PFSK-1 (cell line): ENCODE measurements at regions not wholly inside any gene's neighbourhood (a gene's known extent, or its start where the extent isn't known, plus 50 kb on each side); places are given as distances from the start of the nearest gene placed in this dataset.

ENCODE experiments used
- FOXP2 ChIP-seq: optimal IDR thresholded peaks from 2 replicates; pipeline ENCODE3; 2011; ENCODE audit warnings: borderline replicate concordance, control low read depth, inconsistent platforms; ENCODE audit not compliant: insufficient read depth; ENCODE audit errors: extremely low read length, extremely low read depth
- POLR2AphosphoS5 ChIP-seq: IDR thresholded peaks from 2 replicates; pipeline ENCODE4 v1.6.1; 2012; ENCODE audit warnings: low read depth, mild to moderate bottlenecking, control low read depth, low read length, moderate library complexity
- SIN3A ChIP-seq: IDR thresholded peaks from 2 replicates; pipeline ENCODE4 v1.6.1; 2012; ENCODE audit warnings: mild to moderate bottlenecking, low read length, moderate library complexity, borderline replicate concordance; ENCODE audit not compliant: insufficient read depth
- TAF1 ChIP-seq: IDR thresholded peaks from 2 replicates; pipeline ENCODE4 v1.6.1; 2012; ENCODE audit warnings: low read length, control low read depth, borderline replicate concordance; ENCODE audit not compliant: insufficient read depth
- TF ChIP-seq, protein P1 (sequence below), 2 experiments: IDR thresholded peaks; 2 replicates each; pipeline versions ENCODE4 v1.6.1 to v1.8.0; 2011 to 2012; ENCODE audit warnings: low read depth in 2 of 2, low read length in 2 of 2, control low read depth in 1 of 2, inconsistent platforms in 1 of 2, mild to moderate bottlenecking in 1 of 2, moderate library complexity in 1 of 2; ENCODE audit not compliant: insufficient read depth in 1 of 2

DNA sequence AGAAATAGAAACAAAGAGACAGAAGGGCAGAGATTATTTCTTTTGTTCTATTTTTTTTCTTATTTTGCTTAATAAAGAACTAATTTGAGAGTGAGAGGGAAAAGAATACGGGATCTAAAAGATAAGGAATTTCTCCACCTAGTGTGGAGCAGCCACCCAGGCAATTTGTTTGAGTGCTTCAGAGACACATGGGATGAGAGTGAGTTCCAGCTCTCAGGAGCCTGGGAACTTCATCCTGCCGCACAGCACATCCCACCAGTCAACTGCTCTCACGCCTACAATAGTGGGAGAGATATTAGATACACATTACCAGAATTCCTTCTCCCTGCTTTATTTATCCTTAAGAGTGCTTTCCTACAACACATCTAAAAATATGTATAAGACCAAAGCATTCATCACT is 946.4 kb downstream of the PDHA2 start:
- TF ChIP-seq FOXP2 (no peak), TAF1 (no peak), SIN3A (no peak), POLR2AphosphoS5 (no peak)
- TF ChIP-seq, protein P1, sequence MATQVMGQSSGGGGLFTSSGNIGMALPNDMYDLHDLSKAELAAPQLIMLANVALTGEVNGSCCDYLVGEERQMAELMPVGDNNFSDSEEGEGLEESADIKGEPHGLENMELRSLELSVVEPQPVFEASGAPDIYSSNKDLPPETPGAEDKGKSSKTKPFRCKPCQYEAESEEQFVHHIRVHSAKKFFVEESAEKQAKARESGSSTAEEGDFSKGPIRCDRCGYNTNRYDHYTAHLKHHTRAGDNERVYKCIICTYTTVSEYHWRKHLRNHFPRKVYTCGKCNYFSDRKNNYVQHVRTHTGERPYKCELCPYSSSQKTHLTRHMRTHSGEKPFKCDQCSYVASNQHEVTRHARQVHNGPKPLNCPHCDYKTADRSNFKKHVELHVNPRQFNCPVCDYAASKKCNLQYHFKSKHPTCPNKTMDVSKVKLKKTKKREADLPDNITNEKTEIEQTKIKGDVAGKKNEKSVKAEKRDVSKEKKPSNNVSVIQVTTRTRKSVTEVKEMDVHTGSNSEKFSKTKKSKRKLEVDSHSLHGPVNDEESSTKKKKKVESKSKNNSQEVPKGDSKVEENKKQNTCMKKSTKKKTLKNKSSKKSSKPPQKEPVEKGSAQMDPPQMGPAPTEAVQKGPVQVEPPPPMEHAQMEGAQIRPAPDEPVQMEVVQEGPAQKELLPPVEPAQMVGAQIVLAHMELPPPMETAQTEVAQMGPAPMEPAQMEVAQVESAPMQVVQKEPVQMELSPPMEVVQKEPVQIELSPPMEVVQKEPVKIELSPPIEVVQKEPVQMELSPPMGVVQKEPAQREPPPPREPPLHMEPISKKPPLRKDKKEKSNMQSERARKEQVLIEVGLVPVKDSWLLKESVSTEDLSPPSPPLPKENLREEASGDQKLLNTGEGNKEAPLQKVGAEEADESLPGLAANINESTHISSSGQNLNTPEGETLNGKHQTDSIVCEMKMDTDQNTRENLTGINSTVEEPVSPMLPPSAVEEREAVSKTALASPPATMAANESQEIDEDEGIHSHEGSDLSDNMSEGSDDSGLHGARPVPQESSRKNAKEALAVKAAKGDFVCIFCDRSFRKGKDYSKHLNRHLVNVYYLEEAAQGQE (IDR thresholded peaks at IDR 0.05; ENCODE audit: insufficient read depth in 1 of 2, low read depth in 2 of 2, low read length in 2 of 2) = no peak

DNA sequence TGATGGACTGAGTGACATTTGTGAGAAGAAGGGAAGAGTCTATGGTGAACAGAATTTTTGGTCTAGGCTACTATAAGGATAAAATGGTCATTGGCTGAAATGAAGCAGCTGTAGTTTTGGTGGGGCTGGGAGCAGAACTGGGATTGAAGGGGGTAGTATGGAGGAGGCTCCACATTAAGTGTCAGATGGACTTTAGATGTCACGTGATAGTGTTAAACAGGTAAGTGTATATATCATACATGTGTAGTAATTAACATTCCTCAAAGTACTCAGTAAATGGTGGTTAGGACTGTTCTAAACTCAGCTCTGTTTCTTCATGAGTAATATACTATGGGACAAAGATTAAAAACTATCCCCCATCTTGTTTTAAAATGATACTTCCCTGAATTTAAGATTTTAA is 947.9 kb downstream of the PDHA2 start:
- TF ChIP-seq FOXP2 (no peak), SIN3A (no peak), POLR2AphosphoS5 (no peak), TAF1 (no peak)
- TF ChIP-seq, protein P1 (IDR thresholded peaks at IDR 0.05; ENCODE audit: insufficient read depth in 1 of 2, low read depth in 2 of 2, low read length in 2 of 2) = no peak

DNA sequence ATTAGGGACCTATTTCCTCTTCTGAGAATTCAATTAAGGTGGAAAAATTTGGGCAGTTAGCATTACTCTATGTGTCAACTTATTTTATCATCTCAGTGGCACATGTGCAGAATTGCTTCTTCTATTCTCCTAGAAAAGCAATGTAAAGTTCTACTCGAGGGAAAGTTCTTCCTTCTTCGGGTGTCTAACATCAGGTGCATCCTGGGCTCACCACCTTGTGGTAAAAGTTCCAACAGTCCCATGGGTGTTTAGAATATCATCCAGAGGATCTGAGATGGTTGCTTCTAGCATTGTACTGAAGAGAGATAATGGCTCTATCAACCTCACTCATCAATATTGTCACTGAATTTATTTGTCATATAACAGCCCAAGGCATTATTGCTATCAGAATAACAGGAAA is 969.7 kb downstream of the PDHA2 start:
- TF ChIP-seq SIN3A (no peak), FOXP2 (no peak), TAF1 (no peak), POLR2AphosphoS5 (no peak)
- TF ChIP-seq, protein P1 (IDR thresholded peaks at IDR 0.05; ENCODE audit: insufficient read depth in 1 of 2, low read depth in 2 of 2, low read length in 2 of 2) = no peak

DNA sequence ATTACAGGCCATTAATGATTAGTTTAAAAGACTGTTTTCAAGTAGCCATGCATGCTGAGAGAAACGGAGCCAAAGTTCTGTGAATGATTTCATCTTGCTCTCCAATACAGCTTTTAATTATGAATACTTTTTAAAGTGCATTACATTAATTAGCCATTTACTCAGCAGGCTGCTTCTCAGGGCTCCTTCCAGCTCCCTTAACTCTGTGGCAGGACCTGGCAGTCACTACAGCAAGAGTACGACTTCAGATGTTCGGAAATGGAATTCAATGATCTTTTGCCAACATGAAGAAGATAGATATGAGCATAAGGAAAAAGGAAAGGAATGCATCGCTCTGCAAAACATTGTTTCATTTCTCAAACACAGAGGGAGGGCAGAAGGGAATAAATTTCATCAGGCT is 987.2 kb downstream of the PDHA2 start:
- no peak for TF ChIP-seq POLR2AphosphoS5

DNA sequence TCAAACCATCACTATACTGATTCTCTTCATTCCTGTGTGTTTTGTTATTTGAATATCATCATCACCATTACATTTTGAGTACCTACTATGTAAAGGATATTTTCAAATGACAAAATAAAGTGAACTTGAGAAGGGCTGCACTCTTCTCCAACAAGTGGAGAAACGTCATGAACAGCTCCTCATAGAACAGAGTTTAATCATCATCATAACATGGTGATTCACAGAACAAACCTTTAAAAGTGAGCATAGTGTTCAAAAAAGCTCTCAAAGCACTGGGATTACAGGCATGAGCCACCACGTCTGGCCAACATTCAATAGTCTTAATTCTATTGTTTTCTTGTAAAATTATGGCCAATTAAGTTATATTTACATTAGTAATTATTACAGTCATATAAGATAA is 993.9 kb downstream of the PDHA2 start:
- TF ChIP-seq, protein P1 (IDR thresholded peaks at IDR 0.05; ENCODE audit: insufficient read depth in 1 of 2, low read depth in 2 of 2, low read length in 2 of 2) = no peak
- TF ChIP-seq SIN3A (no peak), FOXP2 (no peak), POLR2AphosphoS5 (no peak), TAF1 (no peak)

DNA sequence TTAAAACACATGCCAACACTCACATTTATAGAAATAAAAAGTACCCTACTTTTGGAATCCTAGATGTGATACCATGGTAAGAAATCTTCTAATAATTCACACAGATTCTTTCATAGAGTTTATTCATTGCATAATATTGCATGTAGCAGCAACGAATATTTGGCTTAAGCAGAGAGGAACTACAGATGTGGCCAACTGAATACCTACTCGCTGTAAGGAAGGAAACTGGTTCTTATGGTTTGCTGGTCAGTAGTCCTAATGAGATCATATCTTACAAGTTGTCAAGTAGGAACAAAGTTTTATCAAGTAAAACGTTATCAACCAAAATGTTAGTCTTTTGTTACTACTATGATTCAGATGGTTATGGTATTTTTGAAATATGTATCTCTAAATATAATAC is 996.1 kb downstream of the PDHA2 start:
- TF ChIP-seq FOXP2 (no peak), POLR2AphosphoS5 (no peak), SIN3A (no peak)
